K562 (cell line): ENCODE measurements at regions not wholly inside any gene's neighbourhood (a gene's known extent, or its start where the extent isn't known, plus 50 kb on each side); places are given as distances from the start of the nearest gene placed in this dataset.

ENCODE experiments used
- ATAC-seq: fragments of 200-7000 bp; cut with Tn5 transposase; 3 replicates; pipeline ENCODE4 v1.9.1; 2020; ENCODE audit warnings: moderate library complexity
- BruUV-seq: library from RNA; stranded (reverse); fragments of 400-500 nt; replicated peaks from 2 replicates; lab custom pipeline; 2021; lab: Mats Ljungman, UMichigan
- CTCF ChIA-PET: fragments of 300-600 bp; formaldehyde crosslinking; extraction: SDS; loops from one replicate; lab custom pipeline; 2021; ENCODE audit warnings: low intra/inter-chr PET ratio; lab: Yijun Ruan, JAX
- POLR2A ChIA-PET: fragments of 300-600, 350-650 bp; sonication (Branson Sonifier 250); formaldehyde crosslinking; extraction: SDS; loops from one replicate; lab custom pipeline; 2021; ENCODE audit warnings: antibody characterized with exemption, inconsistent platforms; lab: Yijun Ruan, JAX
- DNase-seq, 4 experiments: peaks; one replicate each; pipeline versions ENCODE4 v3.0.0 to v3.0.0-alpha.2; 2011 to 2018; ENCODE audit warnings: low spot score in 3 of 4, mixed read lengths in 3 of 4; ENCODE audit errors: extremely low read depth in 1 of 4
- FAIRE-seq: peaks from 2 replicates; lab custom pipeline; 2011; peaks lifted over from hg19 to GRCh38; lab: Jason Lieb, UNC
- H2AFZ ChIP-seq: 2 replicates; pipeline ENCODE4 v1.6.0; 2011; ENCODE audit warnings: low read depth, low read length, control low read depth, inconsistent platforms
- H3K27ac ChIP-seq: fragments of 200-600 bp; 3 replicates; pipeline ENCODE4 v1.8.0; 2011; ENCODE audit warnings: low read depth, mild to moderate bottlenecking, control low read depth, inconsistent platforms, low read length, moderate library complexity, mixed read lengths; ENCODE audit errors: extremely low read depth
- H3K27me3 ChIP-seq, 2 experiments: fragments of 300-600 bp in 1 of 2; 2 replicates in 1 of 2; 3 replicates in 1 of 2; pipeline versions ENCODE4 v1.6.0 to v1.8.0; 2011; ENCODE audit warnings: inconsistent platforms in 2 of 2, low read length in 2 of 2, mild to moderate bottlenecking in 1 of 2, mixed read lengths in 1 of 2, moderate library complexity in 1 of 2; ENCODE audit not compliant: control insufficient read depth in 2 of 2, insufficient read depth in 2 of 2
- H3K36me3 ChIP-seq: fragments of 300-600 bp; 3 replicates; pipeline ENCODE4 v1.8.0; 2011; ENCODE audit warnings: mild to moderate bottlenecking, low read length, inconsistent platforms; ENCODE audit not compliant: control insufficient read depth, insufficient read depth
- H3K4me1 ChIP-seq, 2 experiments: fragments of 200-600 bp in 1 of 2; replicated peaks in 1 of 2; 2 replicates in 1 of 2; 3 replicates in 1 of 2; pipeline versions ENCODE4 v1.5.1 to v1.8.0; 2011; ENCODE audit warnings: inconsistent platforms in 2 of 2, low read length in 2 of 2, mild to moderate bottlenecking in 1 of 2, mixed read lengths in 1 of 2, moderate library complexity in 1 of 2; ENCODE audit not compliant: control insufficient read depth in 2 of 2, insufficient read depth in 2 of 2
- H3K4me2 ChIP-seq: 2 replicates; pipeline ENCODE4 v1.6.1; 2011; ENCODE audit warnings: low read length, control low read depth, inconsistent platforms, mixed read lengths; ENCODE audit not compliant: insufficient read depth
- H3K4me3 ChIP-seq: fragments of 200-600 bp; sonication (generic), shearing (Covaris generic); 2 replicates; pipeline ENCODE4 v1.5.1; 2016; ENCODE audit warnings: control low read depth, inconsistent platforms
- H3K79me2 ChIP-seq: fragments of 200-600 bp; 3 replicates; pipeline ENCODE4 v1.8.0; 2011; ENCODE audit warnings: low read length, inconsistent platforms; ENCODE audit not compliant: control insufficient read depth, insufficient read depth
- H3K9ac ChIP-seq, 2 experiments: 2 replicates each; pipeline versions ENCODE4 v1.6.0 to v1.6.1; 2011; ENCODE audit warnings: low read depth in 2 of 2, low read length in 2 of 2, control low read depth in 1 of 2, inconsistent platforms in 1 of 2, mild to moderate bottlenecking in 1 of 2, mixed read lengths in 1 of 2; ENCODE audit not compliant: insufficient read depth in 1 of 2
- H3K9me1 ChIP-seq: one replicate; pipeline ENCODE4 v1.6.0; 2011; ENCODE audit warnings: inconsistent platforms, mild to moderate bottlenecking, low read length, moderate library complexity; ENCODE audit not compliant: control insufficient read depth, insufficient read depth
- H3K9me3 ChIP-seq: replicated peaks from 2 replicates; pipeline ENCODE4 v1.5.1; 2011; ENCODE audit warnings: low read depth, low read length, inconsistent platforms; ENCODE audit not compliant: control insufficient read depth, insufficient read depth
- H4K20me1 ChIP-seq: replicated peaks from 2 replicates; pipeline ENCODE4 v1.6.1; 2011; ENCODE audit warnings: low read length, inconsistent platforms, mixed read lengths; ENCODE audit not compliant: control insufficient read depth, insufficient read depth
- HMGN3 ChIP-seq: IDR thresholded peaks from 2 replicates; pipeline ENCODE4 v1.6.1; 2011; ENCODE audit warnings: borderline replicate concordance, low read depth, mild to moderate bottlenecking, mixed read lengths, low read length; ENCODE audit not compliant: insufficient read length; ENCODE audit errors: extremely low read depth
- MBD1 ChIP-seq: fragments of 250-450 bp; sonication (Bioruptor Pico); IDR thresholded peaks from 2 replicates; pipeline ENCODE4 v1.8.0; 2022; ENCODE audit warnings: inconsistent platforms
- MIER1 ChIP-seq: fragments of 450-650 bp; IDR thresholded peaks from 2 replicates; pipeline ENCODE4 v1.6.1; 2016; ENCODE audit warnings: antibody characterized with exemption, mild to moderate bottlenecking, low read depth
- TAF15 ChIP-seq: fragments of 200-400 bp; formaldehyde crosslinking; IDR thresholded peaks from 2 replicates; pipeline ENCODE4 v1.6.1; 2017; ENCODE audit warnings: mild to moderate bottlenecking, low read depth, low read length, moderate library complexity
- WGBS: fragments of 100-300 bp; shearing (Covaris generic); methylation state at CpG from one replicate; pipeline ENCODE4 v1.1.6; 2016; ENCODE audit warnings: low coverage, mixed read lengths; ENCODE audit not compliant: insufficient coverage; ENCODE audit errors: missing lambda C conversion rate; 5-methylcytosine and 5-hydroxymethylcytosine counted together
- in situ Hi-C: fragments of 300-500 bp; cut with MboI; formaldehyde crosslinking; loops from 4 replicates; pipeline ENCODE4 v1.15.0; 2018; ENCODE audit warnings: inconsistent platforms, mixed read lengths
- intact Hi-C: fragments of 100-400 bp; cut with micrococcal nuclease; formaldehyde crosslinking; loops from 2 replicates; pipeline ENCODE4 v1.14.2; 2022
- TF ChIP-seq, protein P1 (sequence below): fragments of 250-450 bp; sonication (Bioruptor Pico); IDR thresholded peaks from 2 replicates; pipeline ENCODE4 v1.5.0; 2021
- TF ChIP-seq, protein P2 (sequence below): fragments of 250-450 bp; sonication (Bioruptor Pico); IDR thresholded peaks from 2 replicates; pipeline ENCODE4 v1.4.0; 2020; ENCODE audit warnings: borderline replicate concordance

GRCh38 chr5:135690466-135690865, 111.7 kb upstream of the CXCL14 start (continued):
- no peak for TF ChIP-seq TAF15
- TF ChIP-seq, protein P1, sequence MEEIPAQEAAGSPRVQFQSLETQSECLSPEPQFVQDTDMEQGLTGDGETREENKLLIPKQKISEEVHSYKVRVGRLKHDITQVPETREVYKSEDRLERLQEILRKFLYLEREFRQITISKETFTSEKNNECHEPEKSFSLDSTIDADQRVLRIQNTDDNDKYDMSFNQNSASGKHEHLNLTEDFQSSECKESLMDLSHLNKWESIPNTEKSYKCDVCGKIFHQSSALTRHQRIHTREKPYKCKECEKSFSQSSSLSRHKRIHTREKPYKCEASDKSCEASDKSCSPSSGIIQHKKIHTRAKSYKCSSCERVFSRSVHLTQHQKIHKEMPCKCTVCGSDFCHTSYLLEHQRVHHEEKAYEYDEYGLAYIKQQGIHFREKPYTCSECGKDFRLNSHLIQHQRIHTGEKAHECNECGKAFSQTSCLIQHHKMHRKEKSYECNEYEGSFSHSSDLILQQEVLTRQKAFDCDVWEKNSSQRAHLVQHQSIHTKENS (CRISPR knock-in tag), result no peak
- TF ChIP-seq MBD1, result no peak
- TF ChIP-seq HMGN3, result no peak

GRCh38 chr5:135689506-135689905, 110.7 kb upstream of the CXCL14 start:
- ATAC-seq, result no peak
- H3K27ac ChIP-seq, result no peak overlapping the region
- H3K9ac ChIP-seq, result no peak overlapping the region
- H3K9me3 ChIP-seq, result no peaks in the 10 kb centered on the region
- no peaks in the 10 kb centered on the region for H3K9me1 ChIP-seq
- H2AFZ ChIP-seq, result no peak overlapping the region
- BruUV-seq, result no TSS peak
- no peak for FAIRE-seq
- intact Hi-C loops (no loop called here), in situ Hi-C loops (no loop called here)
- no peak overlapping the region for H3K4me3 ChIP-seq
- H3K27me3 ChIP-seq, result peaks cover 3 to 21% of the 10 kb centered on the region in 2 experiments; a peak in 4 of 5 replicates
- H3K4me2 ChIP-seq, result no peak overlapping the region
- no peaks in the 10 kb centered on the region; the same call in 1 of the 2 replicates for H4K20me1 ChIP-seq
- no peak for DNase-seq
- H3K79me2 ChIP-seq, result no peaks in the 10 kb centered on the region
- H3K36me3 ChIP-seq, result no peaks in the 10 kb centered on the region
- POLR2A ChIA-PET, result no interaction called here
- 2% methylated on average over 4 of the region's 4 CpGs for WGBS
- no peaks in the 10 kb centered on the region; a peak in 1 of 5 replicates for H3K4me1 ChIP-seq
- CTCF ChIA-PET, result no interaction called here
- TF ChIP-seq, protein P2, sequence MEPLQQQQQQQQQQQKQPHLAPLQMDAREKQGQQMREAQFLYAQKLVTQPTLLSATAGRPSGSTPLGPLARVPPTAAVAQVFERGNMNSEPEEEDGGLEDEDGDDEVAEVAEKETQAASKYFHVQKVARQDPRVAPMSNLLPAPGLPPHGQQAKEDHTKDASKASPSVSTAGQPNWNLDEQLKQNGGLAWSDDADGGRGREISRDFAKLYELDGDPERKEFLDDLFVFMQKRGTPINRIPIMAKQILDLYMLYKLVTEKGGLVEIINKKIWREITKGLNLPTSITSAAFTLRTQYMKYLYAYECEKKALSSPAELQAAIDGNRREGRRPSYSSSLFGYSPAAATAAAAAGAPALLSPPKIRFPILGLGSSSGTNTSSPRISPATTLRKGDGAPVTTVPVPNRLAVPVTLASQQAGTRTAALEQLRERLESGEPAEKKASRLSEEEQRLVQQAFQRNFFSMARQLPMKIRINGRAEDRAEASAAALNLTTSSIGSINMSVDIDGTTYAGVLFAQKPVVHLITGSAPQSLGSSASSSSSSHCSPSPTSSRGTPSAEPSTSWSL (CRISPR knock-in tag), result no peak
- no peak for TF ChIP-seq MIER1
